NT2/D1 (cell line): ENCODE measurements at regions not wholly inside any gene's neighbourhood (a gene's known extent, or its start where the extent isn't known, plus 50 kb on each side); places are given as distances from the start of the nearest gene placed in this dataset.

Source experiments
- SUZ12 ChIP-seq: IDR thresholded peaks from 2 replicates; pipeline ENCODE4 v1.6.1; 2011; ENCODE audit not compliant: insufficient read length, insufficient read depth; ENCODE audit errors: extremely low read depth
- YY1 ChIP-seq: IDR thresholded peaks from 2 replicates; pipeline ENCODE4 v1.6.1; 2011; ENCODE audit not compliant: insufficient read length, insufficient read depth
- ZNF274 ChIP-seq: IDR thresholded peaks from 2 replicates; pipeline ENCODE4 v1.6.1; 2011; ENCODE audit warnings: mild to moderate bottlenecking, low read depth, low read length

GRCh38 chr1:17886386-17886785 lies 131.3 kb downstream of the ACTL8 start:
- TF ChIP-seq ZNF274 = no peak
- TF ChIP-seq YY1 = no peak
- TF ChIP-seq SUZ12 = no peak
